HEK293 (cell line): ENCODE measurements at regions not wholly inside any gene's neighbourhood (a gene's known extent, or its start where the extent isn't known, plus 50 kb on each side); places are given as distances from the start of the nearest gene placed in this dataset.

Experiments
- CTCF ChIP-seq: fragments of 450-650 bp; formaldehyde crosslinking; IDR thresholded peaks from 2 replicates; pipeline ENCODE4 v1.5.1; 2016; ENCODE audit warnings: missing biosample characterization, missing genetic modification characterization
- EGR2 ChIP-seq: fragments of 450-650 bp; formaldehyde crosslinking; IDR thresholded peaks from 2 replicates; pipeline ENCODE4 v1.5.1; 2016; ENCODE audit warnings: low read depth, missing biosample characterization, missing genetic modification characterization
- REST ChIP-seq: fragments of 450-650 bp; formaldehyde crosslinking; IDR thresholded peaks from 2 replicates; pipeline ENCODE4 v1.5.1; 2016; ENCODE audit warnings: missing biosample characterization, missing genetic modification characterization
- ZNF514 ChIP-seq: fragments of 450-650 bp; formaldehyde crosslinking; IDR thresholded peaks from 2 replicates; pipeline ENCODE4 v1.5.1; 2016; ENCODE audit warnings: missing biosample characterization, missing genetic modification characterization
- ZNF747 ChIP-seq: fragments of 450-650 bp; formaldehyde crosslinking; IDR thresholded peaks from 2 replicates; pipeline ENCODE4 v1.5.1; 2016; ENCODE audit warnings: missing biosample characterization, missing genetic modification characterization

GRCh38 chr3:110851736-110852135 is 219.9 kb upstream of the NECTIN3 start:
- TF ChIP-seq EGR2 (tag by site-specific recombination) (no peak), REST (no peak), ZNF747 (tag by site-specific recombination) (no peak), ZNF514 (tag by site-specific recombination) (no peak), CTCF (tag by site-specific recombination) (no peak)
